Cardiac fibroblast (primary cell): ENCODE measurements at regions not wholly inside any gene's neighbourhood (a gene's known extent, or its start where the extent isn't known, plus 50 kb on each side); places are given as distances from the start of the nearest gene placed in this dataset.

Experiments
- DNase-seq, 2 donors: peaks; one replicate each; pipeline versions ENCODE4 v3.0.0 to v3.0.0-alpha.2; 2010; ENCODE audit warnings: low read depth in 2 of 2
- H3K4me3 ChIP-seq, 2 donors: replicated peaks in 1 of 2; 1 replicate in 1 of 2; 2 replicates in 1 of 2; pipeline ENCODE4 v1.5.1; 2011; ENCODE audit warnings: low read depth in 2 of 2, low read length in 2 of 2, mild to moderate bottlenecking in 2 of 2, moderate library complexity in 1 of 2
- TF ChIP-seq, protein P1 (sequence below): IDR thresholded peaks from one replicate; pipeline ENCODE4 v1.5.1; 2011; ENCODE audit warnings: low read depth, mild to moderate bottlenecking, low read length, inconsistent platforms

DNA sequence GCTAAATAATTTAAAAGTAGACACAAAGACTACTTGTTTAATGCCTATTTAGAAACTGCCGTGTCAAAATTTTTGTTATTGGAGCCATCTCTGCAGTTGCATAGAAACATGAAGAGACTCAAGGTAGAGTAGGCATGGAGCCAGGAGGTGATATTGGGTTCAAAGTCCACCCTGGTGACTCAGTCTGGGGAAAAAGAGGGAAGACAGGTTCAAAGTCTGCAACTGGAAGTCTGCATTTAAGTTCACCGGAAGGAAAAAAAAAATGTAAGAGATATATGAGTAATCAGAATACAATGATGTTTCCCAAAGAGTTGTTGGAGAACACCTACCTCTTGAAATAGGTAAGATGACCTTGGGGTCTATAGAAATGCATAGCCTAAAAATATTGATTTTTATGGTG is 67.4 kb upstream of the QRFPR start:
- DNase-seq = no peak
- no peak overlapping the region for H3K4me3 ChIP-seq
- TF ChIP-seq, protein P1, sequence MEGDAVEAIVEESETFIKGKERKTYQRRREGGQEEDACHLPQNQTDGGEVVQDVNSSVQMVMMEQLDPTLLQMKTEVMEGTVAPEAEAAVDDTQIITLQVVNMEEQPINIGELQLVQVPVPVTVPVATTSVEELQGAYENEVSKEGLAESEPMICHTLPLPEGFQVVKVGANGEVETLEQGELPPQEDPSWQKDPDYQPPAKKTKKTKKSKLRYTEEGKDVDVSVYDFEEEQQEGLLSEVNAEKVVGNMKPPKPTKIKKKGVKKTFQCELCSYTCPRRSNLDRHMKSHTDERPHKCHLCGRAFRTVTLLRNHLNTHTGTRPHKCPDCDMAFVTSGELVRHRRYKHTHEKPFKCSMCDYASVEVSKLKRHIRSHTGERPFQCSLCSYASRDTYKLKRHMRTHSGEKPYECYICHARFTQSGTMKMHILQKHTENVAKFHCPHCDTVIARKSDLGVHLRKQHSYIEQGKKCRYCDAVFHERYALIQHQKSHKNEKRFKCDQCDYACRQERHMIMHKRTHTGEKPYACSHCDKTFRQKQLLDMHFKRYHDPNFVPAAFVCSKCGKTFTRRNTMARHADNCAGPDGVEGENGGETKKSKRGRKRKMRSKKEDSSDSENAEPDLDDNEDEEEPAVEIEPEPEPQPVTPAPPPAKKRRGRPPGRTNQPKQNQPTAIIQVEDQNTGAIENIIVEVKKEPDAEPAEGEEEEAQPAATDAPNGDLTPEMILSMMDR = no peak

DNA sequence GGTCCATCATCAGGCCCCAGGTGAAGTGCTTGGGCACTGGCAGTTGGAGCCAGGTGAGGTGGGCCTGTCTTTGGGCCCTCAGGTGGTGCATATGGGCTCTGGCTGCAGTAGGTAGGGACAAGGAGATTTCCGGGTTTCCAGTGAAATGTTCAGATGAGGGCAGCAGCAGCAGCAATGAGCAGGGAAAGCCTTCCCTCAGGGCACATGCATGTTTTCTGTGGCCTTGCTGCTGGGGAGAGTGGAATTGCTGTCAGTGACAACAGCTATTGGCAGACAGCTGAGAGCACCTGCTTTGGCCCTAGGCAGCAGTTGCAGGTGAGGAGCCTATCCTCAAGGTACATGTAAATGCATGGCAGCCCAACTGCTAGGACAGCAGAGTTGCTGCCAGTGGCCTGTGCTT is 58.9 kb upstream of the QRFPR start:
- TF ChIP-seq, protein P1 = no peak

More for the DNA sequence above, 58.9 kb upstream of the QRFPR start:
- no peak for DNase-seq
- H3K4me3 ChIP-seq = no peak overlapping the region
